ENCODE measurements at regions not wholly inside any gene's neighbourhood (a gene's known extent, or its start where the extent isn't known, plus 50 kb on each side); places are given as distances from the start of the nearest gene placed in this dataset.

- TF ChIP-seq EZH2 (IDR thresholded peaks at IDR 0.05; ENCODE audit: borderline replicate concordance, low read length): no peak
- no peak for TF ChIP-seq CTCF (conservative IDR thresholded peaks at IDR 0.05 in 1 of 2, IDR thresholded peaks at IDR 0.05 in 1 of 2; ENCODE audit: extremely low read depth in 1 of 2, insufficient read depth in 1 of 2, low read depth in 1 of 2, low read length in 2 of 2)
Observed at GRCh38 chr4:98210281-98210680, 50.9 kb upstream of the RAP1GDS1 start.

All from mammary epithelial cell (primary cell).